HCT116 (cell line): ENCODE measurements at regions not wholly inside any gene's neighbourhood (a gene's known extent, or its start where the extent isn't known, plus 50 kb on each side); places are given as distances from the start of the nearest gene placed in this dataset.

ENCODE experiments used
- ATAC-seq: fragments of 200-7000 bp; cut with Tn5 transposase; 2 replicates; pipeline ENCODE4 v1.9.1; 2020; ENCODE audit warnings: mild to moderate bottlenecking, moderate library complexity
- BruUV-seq: library from RNA; stranded (reverse); fragments of 400-500 nt; replicated peaks from 2 replicates; lab custom pipeline; 2021; lab: Mats Ljungman, UMichigan
- CTCF ChIA-PET: fragments of 300-600 bp; sonication (Branson Sonifier 250); formaldehyde crosslinking; loops from one replicate; lab custom pipeline; 2021; ENCODE audit warnings: antibody characterized with exemption; lab: Charles Lee
- POLR2A ChIA-PET: fragments of 300-600, 350-600 bp; sonication (Branson Sonifier 250); formaldehyde crosslinking; loops from one replicate; lab custom pipeline; 2021; ENCODE audit warnings: antibody characterized with exemption; lab: Charles Lee
- RAD21 ChIA-PET, 2 experiments: fragments of 300-600 bp; sonication (Branson Sonifier 250); formaldehyde crosslinking; loops; one replicate each; lab custom pipeline; 2023; ENCODE audit warnings: low total read pairs in 2 of 2; ENCODE audit not compliant: uncharacterized antibody in 2 of 2, unreplicated experiment in 2 of 2, low non-redundant PET in 1 of 2; lab: Charles Lee
- DNase-seq: peaks from one replicate; pipeline ENCODE4 v3.0.0-alpha.2; 2010; ENCODE audit warnings: low read depth, low spot score
- H2AFZ ChIP-seq: fragments of 200-600 bp; shearing (Covaris generic), sonication (generic); 2 replicates; pipeline ENCODE4 v1.6.1; 2017; ENCODE audit warnings: low read depth, mixed run types, mixed read lengths, antibody characterized with exemption, low read length; ENCODE audit not compliant: poor library complexity, severe bottlenecking
- H3K27ac ChIP-seq: 2 replicates; pipeline ENCODE4 v1.5.1; 2012; ENCODE audit warnings: low read depth, low read length
- H3K27me3 ChIP-seq: fragments of 200-600 bp; sonication (generic); 2 replicates; pipeline ENCODE4 v1.6.1; 2016; ENCODE audit warnings: mixed run types, low read length, mixed read lengths; ENCODE audit not compliant: insufficient read depth
- H3K36me3 ChIP-seq, 2 experiments: fragments of 200-500 bp in 1 of 2; fragments of 200-600 bp in 1 of 2; sonication (Bioruptor generic) in 1 of 2; sonication (generic) in 1 of 2; 2 replicates each; pipeline versions ENCODE4 v1.5.1 to v1.6.1; 2014 to 2016; ENCODE audit warnings: low read length in 2 of 2, inconsistent platforms in 1 of 2, mixed read lengths in 1 of 2, mixed run types in 1 of 2; ENCODE audit not compliant: insufficient read depth in 2 of 2, control insufficient read depth in 1 of 2
- H3K4me1 ChIP-seq, 2 experiments: fragments of 200-600 bp in 1 of 2; sonication (generic) in 1 of 2; 2 replicates each; pipeline versions ENCODE4 v1.5.1 to v1.6.1; 2012 to 2017; ENCODE audit warnings: low read length in 2 of 2, inconsistent platforms in 1 of 2, mild to moderate bottlenecking in 1 of 2, mixed read lengths in 1 of 2, mixed run types in 1 of 2, moderate library complexity in 1 of 2; ENCODE audit not compliant: insufficient read depth in 2 of 2, control insufficient read depth in 1 of 2
- H3K4me2 ChIP-seq: fragments of 200-600 bp; sonication (generic); 2 replicates; pipeline ENCODE4 v1.6.1; 2017; ENCODE audit warnings: mixed run types, low read length, mixed read lengths
- H3K4me3 ChIP-seq, 2 experiments: fragments of 200-600 bp in 1 of 2; sonication (generic) in 1 of 2; replicated peaks in 1 of 2; 2 replicates each; pipeline ENCODE4 v1.5.1; 2011 to 2016; ENCODE audit warnings: low read length in 2 of 2, control low read depth in 1 of 2, low read depth in 1 of 2, mild to moderate bottlenecking in 1 of 2, mixed read lengths in 1 of 2, mixed run types in 1 of 2
- H3K79me2 ChIP-seq: fragments of 200-600 bp; sonication (generic); 2 replicates; pipeline ENCODE4 v1.6.1; 2017; ENCODE audit warnings: mild to moderate bottlenecking, mixed run types, low read length, moderate library complexity, mixed read lengths; ENCODE audit not compliant: insufficient read depth
- H3K9ac ChIP-seq: fragments of 200-600 bp; sonication (generic); 2 replicates; pipeline ENCODE4 v1.6.1; 2016; ENCODE audit warnings: low read length, mixed read lengths
- H3K9me2 ChIP-seq: fragments of 200-600 bp; sonication (generic), shearing (Covaris generic); 2 replicates; pipeline ENCODE4 v1.6.1; 2017; ENCODE audit warnings: mixed run types, mild to moderate bottlenecking, moderate library complexity; ENCODE audit not compliant: insufficient read depth
- H3K9me3 ChIP-seq, 2 experiments: fragments of 200-500 bp in 1 of 2; fragments of 200-600 bp in 1 of 2; sonication (Bioruptor generic) in 1 of 2; sonication (generic) in 1 of 2; 2 replicates each; pipeline ENCODE4 v1.6.1; 2014 to 2017; ENCODE audit warnings: low read length in 2 of 2, mixed read lengths in 2 of 2, inconsistent platforms in 1 of 2, low read depth in 1 of 2, mild to moderate bottlenecking in 1 of 2, mixed run types in 1 of 2, moderate library complexity in 1 of 2; ENCODE audit not compliant: control insufficient read depth in 1 of 2, insufficient read depth in 1 of 2
- H4K20me1 ChIP-seq: fragments of 200-600 bp; sonication (generic), shearing (Covaris generic); 2 replicates; pipeline ENCODE4 v1.6.1; 2017; ENCODE audit warnings: mixed run types, mild to moderate bottlenecking, moderate library complexity; ENCODE audit not compliant: insufficient read depth
- ATF3 ChIP-seq: IDR thresholded peaks from 2 replicates; pipeline ENCODE4 v1.6.1; 2012
- CBX3 ChIP-seq: IDR thresholded peaks from 2 replicates; pipeline ENCODE4 v1.6.1; 2012; ENCODE audit warnings: low read depth
- CEBPB ChIP-seq: IDR thresholded peaks from 2 replicates; pipeline ENCODE4 v1.6.1; 2012; ENCODE audit warnings: low read depth
- CTCF ChIP-seq, 3 experiments: fragments of 200-600 bp in 1 of 3; sonication (generic) in 1 of 3; IDR thresholded peaks in 2 of 3; conservative IDR thresholded peaks in 1 of 3; 2 replicates each; pipeline ENCODE4 v1.5.1; 2012 to 2017; ENCODE audit warnings: low read depth in 2 of 3, low read length in 2 of 3, antibody characterized with exemption in 1 of 3, borderline replicate concordance in 1 of 3, control low read depth in 1 of 3, mild to moderate bottlenecking in 1 of 3, mixed read lengths in 1 of 3, mixed run types in 1 of 3, moderate library complexity in 1 of 3; ENCODE audit not compliant: insufficient read depth in 1 of 3
- EGR1 ChIP-seq: IDR thresholded peaks from 2 replicates; pipeline ENCODE4 v1.6.1; 2012; ENCODE audit warnings: low read depth
- FOSL1 ChIP-seq: IDR thresholded peaks from 2 replicates; pipeline ENCODE4 v1.6.1; 2012; ENCODE audit warnings: low read depth
- POLR2A ChIP-seq: IDR thresholded peaks from 2 replicates; pipeline ENCODE4 v1.7.0; 2011; ENCODE audit warnings: borderline replicate concordance; ENCODE audit not compliant: insufficient read depth, insufficient read length; ENCODE audit errors: extremely low read depth
- POLR2AphosphoS5 ChIP-seq: IDR thresholded peaks from 2 replicates; pipeline ENCODE4 v1.6.1; 2011; ENCODE audit warnings: mild to moderate bottlenecking, low read depth, low read length, moderate library complexity
- RAD21 ChIP-seq: IDR thresholded peaks from 2 replicates; pipeline ENCODE4 v1.6.1; 2012; ENCODE audit warnings: low read depth, mild to moderate bottlenecking
- SIN3A ChIP-seq: IDR thresholded peaks from 2 replicates; pipeline ENCODE4 v1.6.1; 2012; ENCODE audit warnings: low read depth
- SP1 ChIP-seq: IDR thresholded peaks from 2 replicates; pipeline ENCODE4 v1.6.1; 2012; ENCODE audit warnings: low read depth
- SRF ChIP-seq: IDR thresholded peaks from 2 replicates; pipeline ENCODE4 v1.6.1; 2012; ENCODE audit warnings: low read depth
- TCF7L2 ChIP-seq: IDR thresholded peaks from 2 replicates; pipeline ENCODE4 v1.7.0; 2011; ENCODE audit warnings: borderline replicate concordance, inconsistent platforms; ENCODE audit not compliant: insufficient read depth, insufficient read length; ENCODE audit errors: extremely low read depth
- YY1 ChIP-seq: IDR thresholded peaks from 2 replicates; pipeline ENCODE4 v1.6.1; 2011; ENCODE audit warnings: low read length, low read depth, moderate library complexity, mild to moderate bottlenecking; ENCODE audit not compliant: insufficient replicate concordance; ENCODE audit errors: extremely low read depth
- ZFX ChIP-seq: fragments of 450-650 bp; IDR thresholded peaks from 2 replicates; pipeline ENCODE4 v1.6.1; 2017
- ZNF274 ChIP-seq: fragments of 200-500 bp; sonication (Bioruptor generic); IDR thresholded peaks from 2 replicates; pipeline ENCODE4 v1.6.1; 2014; ENCODE audit warnings: mild to moderate bottlenecking, low read depth, low read length, inconsistent platforms
- intact Hi-C: fragments of 100-400 bp; cut with micrococcal nuclease; formaldehyde crosslinking; loops from 2 replicates; pipeline ENCODE4 v1.10.0; 2022
- TF ChIP-seq, protein P1 (sequence below): IDR thresholded peaks from 2 replicates; pipeline ENCODE4 v1.6.1; 2011; ENCODE audit warnings: mild to moderate bottlenecking, low read length, moderate library complexity; ENCODE audit not compliant: insufficient replicate concordance; ENCODE audit errors: extremely low read depth
- TF ChIP-seq, protein P2 (sequence below): IDR thresholded peaks from 2 replicates; pipeline ENCODE4 v1.6.1; 2012

DNA sequence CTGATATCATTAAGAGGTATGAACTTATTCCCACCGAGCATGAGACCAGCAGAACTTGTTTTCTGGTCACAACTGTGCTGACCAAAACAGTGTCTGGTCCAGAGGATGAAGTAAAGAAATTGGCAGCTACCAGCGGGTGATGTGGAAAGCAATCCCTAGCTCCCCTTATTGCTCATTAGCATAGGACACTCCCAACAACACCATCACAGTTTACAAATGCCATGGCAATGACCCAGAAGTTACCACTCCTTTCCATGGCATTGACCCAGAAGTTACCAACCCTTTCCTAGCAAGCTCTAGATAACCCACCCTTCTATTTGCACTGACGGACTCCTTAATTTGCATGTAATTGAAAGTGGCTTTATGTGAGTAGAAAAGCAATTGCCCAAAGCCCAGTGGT is 1856.1 kb downstream of the OLFM4 start:
- TF ChIP-seq RAD21 (no peak), SIN3A (no peak), POLR2A (no peak), EGR1 (no peak), ZNF274 (no peak), CBX3 (no peak), SP1 (no peak)
- TF ChIP-seq, all 23 proteins: peak for 0
- no peak overlapping the region for H3K4me2 ChIP-seq
- no peaks in the 10 kb centered on the region for H4K20me1 ChIP-seq
- no peaks in the 10 kb centered on the region for H3K36me3 ChIP-seq
- H3K9me2 ChIP-seq = no peaks in the 10 kb centered on the region
- H3K4me3 ChIP-seq = no peak overlapping the region
- CTCF ChIA-PET = no interaction called here
- H3K27me3 ChIP-seq = no peaks in the 10 kb centered on the region
- POLR2A ChIA-PET = no interaction called here
- no peak overlapping the region for H3K9ac ChIP-seq
- intact Hi-C loops = no loop called here
- H3K9me3 ChIP-seq = peaks cover 0 to 28% of the 10 kb centered on the region in 2 experiments; a peak in 2 of 4 replicates
- BruUV-seq = no TSS peak
- ATAC-seq (no peak), DNase-seq (no peak)
- H3K4me1 ChIP-seq = no peaks in the 10 kb centered on the region
- H3K27ac ChIP-seq = no peak overlapping the region
- H2AFZ ChIP-seq = no peak overlapping the region
- RAD21 ChIA-PET = no interaction called here
- H3K79me2 ChIP-seq = no peaks in the 10 kb centered on the region

DNA sequence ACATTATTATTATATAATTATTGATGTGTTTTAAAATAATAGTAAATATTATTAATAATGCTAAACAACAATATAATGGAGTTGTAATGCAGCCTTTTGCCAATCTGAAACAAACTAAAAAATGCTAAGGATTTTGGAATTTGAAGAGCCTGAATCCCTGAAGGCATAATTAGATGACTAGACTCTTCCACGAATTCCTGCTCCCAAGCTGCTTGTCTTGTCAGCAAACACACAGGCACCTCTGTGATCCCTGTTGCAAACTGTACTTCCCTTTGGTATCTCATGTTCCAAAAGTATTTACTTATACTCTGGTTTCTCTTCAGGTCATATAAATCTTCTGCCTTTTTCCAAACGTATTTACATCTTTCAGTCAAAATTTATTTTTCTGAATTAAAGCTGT is 1862.4 kb downstream of the OLFM4 start:
- ATAC-seq (no peak), DNase-seq (no peak)
- BruUV-seq = no TSS peak
- Histone ChIP-seq H3K79me2 (no peaks in the 10 kb centered on the region), H3K4me2 (no peak overlapping the region), H3K4me3 (no peak overlapping the region), H2AFZ (no peak overlapping the region), H3K9me3 (peaks cover 8 to 13% of the 10 kb centered on the region in 2 experiments; a peak in 3 of 4 replicates), H3K9me2 (no peaks in the 10 kb centered on the region), H4K20me1 (no peaks in the 10 kb centered on the region), H3K4me1 (no peaks in the 10 kb centered on the region), H3K27me3 (no peaks in the 10 kb centered on the region), H3K9ac (no peak overlapping the region), H3K36me3 (no peaks in the 10 kb centered on the region), H3K27ac (no peak overlapping the region)
- ChIA-PET RAD21 (no interaction called here), CTCF (no interaction called here), POLR2A (no interaction called here)
- intact Hi-C loops = no loop called here
- TF ChIP-seq, protein P1, sequence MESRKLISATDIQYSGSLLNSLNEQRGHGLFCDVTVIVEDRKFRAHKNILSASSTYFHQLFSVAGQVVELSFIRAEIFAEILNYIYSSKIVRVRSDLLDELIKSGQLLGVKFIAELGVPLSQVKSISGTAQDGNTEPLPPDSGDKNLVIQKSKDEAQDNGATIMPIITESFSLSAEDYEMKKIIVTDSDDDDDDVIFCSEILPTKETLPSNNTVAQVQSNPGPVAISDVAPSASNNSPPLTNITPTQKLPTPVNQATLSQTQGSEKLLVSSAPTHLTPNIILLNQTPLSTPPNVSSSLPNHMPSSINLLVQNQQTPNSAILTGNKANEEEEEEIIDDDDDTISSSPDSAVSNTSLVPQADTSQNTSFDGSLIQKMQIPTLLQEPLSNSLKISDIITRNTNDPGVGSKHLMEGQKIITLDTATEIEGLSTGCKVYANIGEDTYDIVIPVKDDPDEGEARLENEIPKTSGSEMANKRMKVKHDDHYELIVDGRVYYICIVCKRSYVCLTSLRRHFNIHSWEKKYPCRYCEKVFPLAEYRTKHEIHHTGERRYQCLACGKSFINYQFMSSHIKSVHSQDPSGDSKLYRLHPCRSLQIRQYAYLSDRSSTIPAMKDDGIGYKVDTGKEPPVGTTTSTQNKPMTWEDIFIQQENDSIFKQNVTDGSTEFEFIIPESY = no peak
- TF ChIP-seq, protein P2, sequence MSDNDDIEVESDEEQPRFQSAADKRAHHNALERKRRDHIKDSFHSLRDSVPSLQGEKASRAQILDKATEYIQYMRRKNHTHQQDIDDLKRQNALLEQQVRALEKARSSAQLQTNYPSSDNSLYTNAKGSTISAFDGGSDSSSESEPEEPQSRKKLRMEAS = no peak
- TF ChIP-seq FOSL1 (no peak), CTCF (IDR thresholded peaks at IDR 0.05 in 2 of 3, conservative IDR thresholded peaks at IDR 0.05 in 1 of 3; ENCODE audit: borderline replicate concordance in 1 of 3, insufficient read depth in 1 of 3, low read depth in 2 of 3, low read length in 2 of 3) (no peak), POLR2AphosphoS5 (no peak), POLR2A (no peak), EGR1 (no peak), ZFX (no peak), CEBPB (no peak), SRF (no peak), ZNF274 (no peak), YY1 (no peak), TCF7L2 (no peak), ATF3 (no peak)
